H1 (cell line): ENCODE measurements at regions not wholly inside any gene's neighbourhood (a gene's known extent, or its start where the extent isn't known, plus 50 kb on each side); places are given as distances from the start of the nearest gene placed in this dataset.

ENCODE experiments used
- CBX5 ChIP-seq: fragments of 300-800, 300-1000 bp; sonication (generic); IDR thresholded peaks from 2 replicates; pipeline ENCODE4 v1.7.1; 2016; ENCODE audit warnings: antibody characterized with exemption, low read length, low read depth
- CHD2 ChIP-seq: IDR thresholded peaks from 2 replicates; pipeline ENCODE4 v1.6.1; 2012; ENCODE audit warnings: low read length, improper control_type of control experiment
- POLR2AphosphoS5 ChIP-seq: IDR thresholded peaks from 2 replicates; pipeline ENCODE4 v1.6.1; 2011; ENCODE audit warnings: low read depth, low read length
- SIX5 ChIP-seq: IDR thresholded peaks from 2 replicates; pipeline ENCODE4 v1.6.1; 2011; ENCODE audit warnings: mild to moderate bottlenecking, low read depth, low read length
- TF ChIP-seq, protein P1 (sequence below): IDR thresholded peaks from 2 replicates; pipeline ENCODE4 v1.6.1; 2012; ENCODE audit warnings: low read length, inconsistent platforms
- TF ChIP-seq, protein P2 (sequence below), 3 experiments: IDR thresholded peaks; 1 replicate in 2 of 3; 2 replicates in 1 of 3; pipeline versions ENCODE4 v1.5.1 to v1.6.1; 2011; ENCODE audit warnings: low read length in 3 of 3, mild to moderate bottlenecking in 3 of 3, inconsistent platforms in 2 of 3, low read depth in 1 of 3, moderate library complexity in 1 of 3; ENCODE audit not compliant: insufficient read depth in 1 of 3; ENCODE audit errors: control extremely low read depth in 1 of 3
- TF ChIP-seq, protein P3 (sequence below): IDR thresholded peaks from 2 replicates; pipeline ENCODE4 v1.6.1; 2012; ENCODE audit warnings: inconsistent platforms

- TF ChIP-seq, protein P1, sequence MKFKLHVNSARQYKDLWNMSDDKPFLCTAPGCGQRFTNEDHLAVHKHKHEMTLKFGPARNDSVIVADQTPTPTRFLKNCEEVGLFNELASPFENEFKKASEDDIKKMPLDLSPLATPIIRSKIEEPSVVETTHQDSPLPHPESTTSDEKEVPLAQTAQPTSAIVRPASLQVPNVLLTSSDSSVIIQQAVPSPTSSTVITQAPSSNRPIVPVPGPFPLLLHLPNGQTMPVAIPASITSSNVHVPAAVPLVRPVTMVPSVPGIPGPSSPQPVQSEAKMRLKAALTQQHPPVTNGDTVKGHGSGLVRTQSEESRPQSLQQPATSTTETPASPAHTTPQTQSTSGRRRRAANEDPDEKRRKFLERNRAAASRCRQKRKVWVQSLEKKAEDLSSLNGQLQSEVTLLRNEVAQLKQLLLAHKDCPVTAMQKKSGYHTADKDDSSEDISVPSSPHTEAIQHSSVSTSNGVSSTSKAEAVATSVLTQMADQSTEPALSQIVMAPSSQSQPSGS = no peak
- no peak for TF ChIP-seq SIX5
- TF ChIP-seq, protein P2, sequence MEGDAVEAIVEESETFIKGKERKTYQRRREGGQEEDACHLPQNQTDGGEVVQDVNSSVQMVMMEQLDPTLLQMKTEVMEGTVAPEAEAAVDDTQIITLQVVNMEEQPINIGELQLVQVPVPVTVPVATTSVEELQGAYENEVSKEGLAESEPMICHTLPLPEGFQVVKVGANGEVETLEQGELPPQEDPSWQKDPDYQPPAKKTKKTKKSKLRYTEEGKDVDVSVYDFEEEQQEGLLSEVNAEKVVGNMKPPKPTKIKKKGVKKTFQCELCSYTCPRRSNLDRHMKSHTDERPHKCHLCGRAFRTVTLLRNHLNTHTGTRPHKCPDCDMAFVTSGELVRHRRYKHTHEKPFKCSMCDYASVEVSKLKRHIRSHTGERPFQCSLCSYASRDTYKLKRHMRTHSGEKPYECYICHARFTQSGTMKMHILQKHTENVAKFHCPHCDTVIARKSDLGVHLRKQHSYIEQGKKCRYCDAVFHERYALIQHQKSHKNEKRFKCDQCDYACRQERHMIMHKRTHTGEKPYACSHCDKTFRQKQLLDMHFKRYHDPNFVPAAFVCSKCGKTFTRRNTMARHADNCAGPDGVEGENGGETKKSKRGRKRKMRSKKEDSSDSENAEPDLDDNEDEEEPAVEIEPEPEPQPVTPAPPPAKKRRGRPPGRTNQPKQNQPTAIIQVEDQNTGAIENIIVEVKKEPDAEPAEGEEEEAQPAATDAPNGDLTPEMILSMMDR (IDR thresholded peaks at IDR 0.05; ENCODE audit: control extremely low read depth in 1 of 3, insufficient read depth in 1 of 3, low read depth in 1 of 3, low read length in 3 of 3) = no peak
- TF ChIP-seq, protein P3, sequence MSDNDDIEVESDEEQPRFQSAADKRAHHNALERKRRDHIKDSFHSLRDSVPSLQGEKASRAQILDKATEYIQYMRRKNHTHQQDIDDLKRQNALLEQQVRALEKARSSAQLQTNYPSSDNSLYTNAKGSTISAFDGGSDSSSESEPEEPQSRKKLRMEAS = no peak
- TF ChIP-seq POLR2AphosphoS5 = no peak
- no peak for TF ChIP-seq CBX5
- TF ChIP-seq CHD2 = no peak
Measured at GRCh38 chr20:17140894-17141293, 85.9 kb upstream of the PCSK2 start.
